H1 (cell line): ENCODE measurements at regions not wholly inside any gene's neighbourhood (a gene's known extent, or its start where the extent isn't known, plus 50 kb on each side); places are given as distances from the start of the nearest gene placed in this dataset.

Experiments
- CHD2 ChIP-seq: IDR thresholded peaks from 2 replicates; pipeline ENCODE4 v1.6.1; 2012; ENCODE audit warnings: low read length, improper control_type of control experiment
- EZH2 ChIP-seq: fragments of 200-600 bp; sonication (generic); IDR thresholded peaks from 2 replicates; pipeline ENCODE4 v1.7.1; 2012; ENCODE audit warnings: low read depth, mild to moderate bottlenecking, moderate library complexity, low read length, inconsistent platforms; ENCODE audit not compliant: severe bottlenecking
- SIN3A ChIP-seq, 2 experiments: IDR thresholded peaks in 1 of 2; conservative IDR thresholded peaks in 1 of 2; 2 replicates each; pipeline ENCODE4 v1.6.1; 2011 to 2012; ENCODE audit warnings: low read length in 2 of 2, improper control_type of control experiment in 1 of 2, low read depth in 1 of 2, mild to moderate bottlenecking in 1 of 2
- SIRT6 ChIP-seq: IDR thresholded peaks from one replicate; pipeline ENCODE4 v1.7.1; 2012; ENCODE audit warnings: low read length, inconsistent platforms
- TF ChIP-seq, protein P1 (sequence below), 3 experiments: IDR thresholded peaks; 1 replicate in 2 of 3; 2 replicates in 1 of 3; pipeline versions ENCODE4 v1.5.1 to v1.6.1; 2011; ENCODE audit warnings: low read length in 3 of 3, mild to moderate bottlenecking in 3 of 3, inconsistent platforms in 2 of 3, low read depth in 1 of 3, moderate library complexity in 1 of 3; ENCODE audit not compliant: insufficient read depth in 1 of 3; ENCODE audit errors: control extremely low read depth in 1 of 3

DNA sequence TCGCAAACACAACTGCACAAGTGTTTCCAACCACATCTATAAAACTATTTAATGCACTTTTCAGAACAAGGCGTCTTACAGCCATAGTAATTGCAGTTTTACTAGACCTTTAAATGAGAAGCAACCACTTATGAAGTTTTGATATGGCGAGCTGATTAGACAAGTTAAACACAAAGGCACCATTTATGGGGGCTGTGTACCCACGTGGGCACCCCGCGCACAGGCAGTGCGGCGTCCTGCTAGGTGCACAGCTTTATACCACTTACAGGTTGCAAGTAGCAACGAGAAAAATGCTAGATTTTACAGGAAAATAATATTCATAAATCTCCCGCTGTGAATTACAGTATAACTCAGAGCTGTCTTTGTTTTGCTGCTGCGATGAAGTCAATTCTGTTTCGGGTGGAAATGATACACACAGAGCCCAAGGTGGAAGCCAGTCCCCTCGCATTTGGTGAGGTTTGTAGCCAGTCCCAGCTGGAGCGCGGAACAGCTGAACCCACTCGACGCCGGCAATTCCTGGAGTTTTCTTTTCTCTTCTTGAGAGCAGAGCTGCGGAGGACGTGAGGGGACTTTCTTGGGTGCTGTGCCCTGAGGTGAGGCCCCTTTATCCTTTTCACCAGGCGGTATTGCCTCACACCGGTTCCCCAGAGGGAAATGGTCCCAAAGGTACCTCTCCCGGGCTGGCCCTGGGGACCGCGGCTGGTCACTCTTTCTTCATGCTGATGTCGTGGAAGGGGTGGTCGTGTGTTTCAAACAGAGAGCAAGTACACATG, 76.7 kb downstream of the PTGR3 start:
- TF ChIP-seq, protein P1, sequence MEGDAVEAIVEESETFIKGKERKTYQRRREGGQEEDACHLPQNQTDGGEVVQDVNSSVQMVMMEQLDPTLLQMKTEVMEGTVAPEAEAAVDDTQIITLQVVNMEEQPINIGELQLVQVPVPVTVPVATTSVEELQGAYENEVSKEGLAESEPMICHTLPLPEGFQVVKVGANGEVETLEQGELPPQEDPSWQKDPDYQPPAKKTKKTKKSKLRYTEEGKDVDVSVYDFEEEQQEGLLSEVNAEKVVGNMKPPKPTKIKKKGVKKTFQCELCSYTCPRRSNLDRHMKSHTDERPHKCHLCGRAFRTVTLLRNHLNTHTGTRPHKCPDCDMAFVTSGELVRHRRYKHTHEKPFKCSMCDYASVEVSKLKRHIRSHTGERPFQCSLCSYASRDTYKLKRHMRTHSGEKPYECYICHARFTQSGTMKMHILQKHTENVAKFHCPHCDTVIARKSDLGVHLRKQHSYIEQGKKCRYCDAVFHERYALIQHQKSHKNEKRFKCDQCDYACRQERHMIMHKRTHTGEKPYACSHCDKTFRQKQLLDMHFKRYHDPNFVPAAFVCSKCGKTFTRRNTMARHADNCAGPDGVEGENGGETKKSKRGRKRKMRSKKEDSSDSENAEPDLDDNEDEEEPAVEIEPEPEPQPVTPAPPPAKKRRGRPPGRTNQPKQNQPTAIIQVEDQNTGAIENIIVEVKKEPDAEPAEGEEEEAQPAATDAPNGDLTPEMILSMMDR (IDR thresholded peaks at IDR 0.05; ENCODE audit: control extremely low read depth in 1 of 3, insufficient read depth in 1 of 3, low read depth in 1 of 3, low read length in 3 of 3): no peak
- TF ChIP-seq CHD2: no peak
- TF ChIP-seq EZH2: no peak
- TF ChIP-seq SIN3A (conservative IDR thresholded peaks at IDR 0.05 in 1 of 2, IDR thresholded peaks at IDR 0.05 in 1 of 2; ENCODE audit: low read depth in 1 of 2, low read length in 2 of 2): no peak
- TF ChIP-seq SIRT6: no peak
